ENCODE measurements at regions not wholly inside any gene's neighbourhood (a gene's known extent, or its start where the extent isn't known, plus 50 kb on each side); places are given as distances from the start of the nearest gene placed in this dataset.

DNA sequence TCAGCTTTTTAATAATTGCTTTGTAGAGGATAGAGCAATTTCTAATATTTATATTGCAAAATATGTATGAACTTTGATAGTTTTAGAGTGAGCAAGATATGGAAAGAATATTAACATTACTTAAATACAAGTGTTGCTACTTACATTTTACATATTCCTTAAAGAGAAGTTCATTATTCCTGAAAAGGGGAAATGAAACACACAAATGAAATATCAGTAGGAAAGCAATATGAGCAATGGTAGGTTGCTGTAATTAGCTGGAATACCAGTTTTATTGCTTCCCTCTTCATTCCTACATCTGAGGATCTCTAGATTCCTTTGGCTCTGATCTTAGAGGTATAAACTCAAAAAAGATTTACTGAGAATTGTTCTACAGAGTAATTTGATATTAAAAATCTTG is 414.1 kb downstream of the FAM170A start:
- TF ChIP-seq, protein P1, sequence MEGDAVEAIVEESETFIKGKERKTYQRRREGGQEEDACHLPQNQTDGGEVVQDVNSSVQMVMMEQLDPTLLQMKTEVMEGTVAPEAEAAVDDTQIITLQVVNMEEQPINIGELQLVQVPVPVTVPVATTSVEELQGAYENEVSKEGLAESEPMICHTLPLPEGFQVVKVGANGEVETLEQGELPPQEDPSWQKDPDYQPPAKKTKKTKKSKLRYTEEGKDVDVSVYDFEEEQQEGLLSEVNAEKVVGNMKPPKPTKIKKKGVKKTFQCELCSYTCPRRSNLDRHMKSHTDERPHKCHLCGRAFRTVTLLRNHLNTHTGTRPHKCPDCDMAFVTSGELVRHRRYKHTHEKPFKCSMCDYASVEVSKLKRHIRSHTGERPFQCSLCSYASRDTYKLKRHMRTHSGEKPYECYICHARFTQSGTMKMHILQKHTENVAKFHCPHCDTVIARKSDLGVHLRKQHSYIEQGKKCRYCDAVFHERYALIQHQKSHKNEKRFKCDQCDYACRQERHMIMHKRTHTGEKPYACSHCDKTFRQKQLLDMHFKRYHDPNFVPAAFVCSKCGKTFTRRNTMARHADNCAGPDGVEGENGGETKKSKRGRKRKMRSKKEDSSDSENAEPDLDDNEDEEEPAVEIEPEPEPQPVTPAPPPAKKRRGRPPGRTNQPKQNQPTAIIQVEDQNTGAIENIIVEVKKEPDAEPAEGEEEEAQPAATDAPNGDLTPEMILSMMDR (IDR thresholded peaks at IDR 0.05), result no peak
- no peak for TF ChIP-seq POLR2A (IDR thresholded peaks at IDR 0.05)

All from uterus (tissue), 2 donors.